ENCODE measurements at regions not wholly inside any gene's neighbourhood (a gene's known extent, or its start where the extent isn't known, plus 50 kb on each side); places are given as distances from the start of the nearest gene placed in this dataset.

GRCh38 chr11:112457532-112457931, 196.9 kb upstream of the PLET1 start (continued):
- TF ChIP-seq REST (IDR thresholded peaks at IDR 0.05; ENCODE audit: low read depth): no peak

- Histone ChIP-seq H3K79me2 (ENCODE audit: insufficient read depth, low read length) (no peaks in the 10 kb centered on the region), H3K4me2 (ENCODE audit: low read length) (peak overlapping the region; percentile 42), H4K20me1 (ENCODE audit: insufficient read depth) (no peaks in the 10 kb centered on the region), H2AFZ (ENCODE audit: low read depth, low read length, poor library complexity, severe bottlenecking) (peak overlapping the region; percentile 5), H3K9ac (ENCODE audit: low read length) (no peak overlapping the region), H3K9me3 (ENCODE audit: control insufficient read depth in 1 of 2, insufficient read depth in 1 of 2, low read depth in 1 of 2, low read length in 2 of 2) (no peaks in the 10 kb centered on the region), H3K27me3 (ENCODE audit: insufficient read depth, low read length) (peaks cover 5% of the 10 kb centered on the region; the same call in 1 of the 2 replicates), H3K4me3 (replicated peaks in 1 of 2; ENCODE audit: low read depth in 1 of 2, low read length in 2 of 2) (peak overlapping the region; percentile 16 to 17; a peak in 2 of 4 replicates), H3K9me2 (ENCODE audit: insufficient read depth) (no peaks in the 10 kb centered on the region), H3K27ac (ENCODE audit: low read depth, low read length) (no peak overlapping the region), H3K4me1 (ENCODE audit: control insufficient read depth in 1 of 2, insufficient read depth in 2 of 2, low read length in 2 of 2) (no peaks in the 10 kb centered on the region), H3K36me3 (ENCODE audit: control insufficient read depth in 1 of 2, insufficient read depth in 2 of 2, low read length in 2 of 2) (no peaks in the 10 kb centered on the region)
- DNase-seq (ENCODE audit: low read depth, low spot score) (no peak), ATAC-seq (no peak)
- POLR2A ChIA-PET: no interaction called here
- no peak for TF ChIP-seq EZH2phosphoT487 (IDR thresholded peaks at IDR 0.05; ENCODE audit: borderline replicate concordance)
- no peak for TF ChIP-seq YY1 (IDR thresholded peaks at IDR 0.05; ENCODE audit: extremely low read depth, insufficient replicate concordance, low read depth, low read length)
- BruUV-seq (replicated peaks): no TSS peak
- CTCF ChIA-PET: no interaction called here
- intact Hi-C loops (cut with micrococcal nuclease): no loop called here
- RAD21 ChIA-PET (ENCODE audit: low non-redundant PET in 1 of 2, low total read pairs in 2 of 2, uncharacterized antibody in 2 of 2, unreplicated experiment in 2 of 2): no interaction called here
These were observed 198.3 kb upstream of the PLET1 start for GRCh38 chr11:112459001-112459400.

GRCh38 chr11:112460141-112460540, 199.5 kb upstream of the PLET1 start:
- Histone ChIP-seq H4K20me1 (ENCODE audit: insufficient read depth) (no peaks in the 10 kb centered on the region), H3K27me3 (ENCODE audit: insufficient read depth, low read length) (peaks cover 11% of the 10 kb centered on the region), H3K79me2 (ENCODE audit: insufficient read depth, low read length) (no peaks in the 10 kb centered on the region), H3K9me3 (ENCODE audit: control insufficient read depth in 1 of 2, insufficient read depth in 1 of 2, low read depth in 1 of 2, low read length in 2 of 2) (no peaks in the 10 kb centered on the region), H2AFZ (ENCODE audit: low read depth, low read length, poor library complexity, severe bottlenecking) (no peak overlapping the region), H3K9me2 (ENCODE audit: insufficient read depth) (no peaks in the 10 kb centered on the region), H3K9ac (ENCODE audit: low read length) (no peak overlapping the region), H3K4me1 (ENCODE audit: control insufficient read depth in 1 of 2, insufficient read depth in 2 of 2, low read length in 2 of 2) (no peaks in the 10 kb centered on the region), H3K27ac (ENCODE audit: low read depth, low read length) (no peak overlapping the region), H3K36me3 (ENCODE audit: control insufficient read depth in 1 of 2, insufficient read depth in 2 of 2, low read length in 2 of 2) (no peaks in the 10 kb centered on the region), H3K4me2 (ENCODE audit: low read length) (no peak overlapping the region), H3K4me3 (replicated peaks in 1 of 2; ENCODE audit: low read depth in 1 of 2, low read length in 2 of 2) (no peak overlapping the region)
- RAD21 ChIA-PET (ENCODE audit: low non-redundant PET in 1 of 2, low total read pairs in 2 of 2, uncharacterized antibody in 2 of 2, unreplicated experiment in 2 of 2): no interaction called here
- CTCF ChIA-PET: no interaction called here
- intact Hi-C loops (cut with micrococcal nuclease): no loop called here
- TF ChIP-seq FOSL1 (IDR thresholded peaks at IDR 0.05; ENCODE audit: low read depth) (no peak), SP1 (IDR thresholded peaks at IDR 0.05; ENCODE audit: low read depth) (no peak), SRF (IDR thresholded peaks at IDR 0.05; ENCODE audit: low read depth) (no peak), ZNF274 (IDR thresholded peaks at IDR 0.05; ENCODE audit: low read depth, low read length) (no peak), CBX3 (IDR thresholded peaks at IDR 0.05; ENCODE audit: low read depth) (no peak), EZH2 (IDR thresholded peaks at IDR 0.05) (no peak), EZH2phosphoT487 (IDR thresholded peaks at IDR 0.05; ENCODE audit: borderline replicate concordance) (no peak), ZFX (IDR thresholded peaks at IDR 0.05) (no peak), RAD21 (IDR thresholded peaks at IDR 0.05; ENCODE audit: low read depth) (no peak)
- BruUV-seq (replicated peaks): no TSS peak
- POLR2A ChIA-PET: no interaction called here
- DNase-seq (ENCODE audit: low read depth, low spot score): no peak
- no peak for ATAC-seq

All from HCT116 (cell line).